HuH-7 (cell line): ENCODE measurements at regions not wholly inside any gene's neighbourhood (a gene's known extent, or its start where the extent isn't known, plus 50 kb on each side); places are given as distances from the start of the nearest gene placed in this dataset.

Experiments used
- DNase-seq: peaks from one replicate; pipeline ENCODE4 v3.0.0; 2011; ENCODE audit warnings: low spot score

DNA sequence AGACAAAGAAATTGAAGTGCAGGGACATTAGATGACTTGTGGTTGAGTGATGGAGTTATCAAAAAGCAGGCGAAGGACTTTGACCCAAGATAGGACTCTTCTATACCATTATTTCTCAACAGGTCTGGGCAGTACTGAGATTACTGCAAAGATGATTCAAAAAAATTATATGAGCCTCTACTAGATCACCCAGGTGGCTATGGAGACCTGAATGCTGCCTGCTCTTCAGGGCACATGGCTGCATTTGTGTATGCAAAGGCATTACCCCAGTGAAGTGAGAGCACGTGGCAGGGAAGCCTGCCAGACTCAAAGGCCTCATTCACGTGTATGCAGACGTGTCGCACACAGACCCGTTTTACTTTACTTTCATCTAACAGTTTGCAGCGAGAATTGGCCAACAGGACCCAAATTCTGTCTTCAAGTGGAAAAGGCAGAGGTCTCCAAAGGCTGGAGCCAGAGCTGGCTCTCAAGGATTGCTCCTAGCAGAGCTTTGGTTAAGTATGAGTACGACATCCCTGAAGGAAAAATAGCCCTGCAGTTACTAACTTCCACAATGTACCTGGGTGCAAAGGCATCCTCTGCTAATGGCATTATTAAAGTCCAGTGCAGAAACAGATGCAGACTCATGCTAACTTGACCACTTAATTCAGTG, 113.8 kb upstream of the ARMC2 start:
- DNase-seq, result no peak

DNA sequence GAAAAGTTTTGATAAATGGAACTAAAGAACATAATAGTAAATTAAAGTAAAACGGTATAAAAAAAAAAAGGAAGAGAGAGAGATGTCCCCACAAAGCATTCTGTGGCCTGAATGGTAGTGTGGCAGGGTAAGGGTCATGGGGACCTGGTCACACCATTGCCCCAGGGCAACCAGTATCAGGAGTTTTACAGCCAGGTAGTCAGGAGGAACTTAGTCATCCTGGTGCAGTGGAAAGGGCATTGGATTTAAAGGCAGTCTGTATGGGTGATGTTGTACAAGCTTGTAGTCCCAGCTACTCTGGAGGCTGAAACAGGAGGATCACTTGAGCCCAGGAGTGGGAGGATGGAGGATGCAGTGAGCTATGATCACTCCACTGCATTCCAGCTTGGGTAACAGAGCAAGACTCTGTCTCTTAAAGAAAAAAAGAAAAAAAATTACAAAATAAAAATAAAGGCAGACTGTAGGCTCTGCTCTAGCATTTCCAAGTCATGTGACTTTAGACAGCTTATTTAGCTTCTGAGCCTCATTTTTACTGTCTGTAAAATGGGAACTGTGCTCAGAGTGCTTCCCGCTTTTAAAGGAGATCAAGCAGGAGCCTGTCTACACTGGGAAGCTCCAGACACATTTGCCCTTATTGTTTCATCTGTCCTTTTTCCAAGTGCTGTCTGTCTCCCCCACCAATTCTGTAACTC, 112.8 kb upstream of the ARMC2 start:
- DNase-seq, result no peak

DNA sequence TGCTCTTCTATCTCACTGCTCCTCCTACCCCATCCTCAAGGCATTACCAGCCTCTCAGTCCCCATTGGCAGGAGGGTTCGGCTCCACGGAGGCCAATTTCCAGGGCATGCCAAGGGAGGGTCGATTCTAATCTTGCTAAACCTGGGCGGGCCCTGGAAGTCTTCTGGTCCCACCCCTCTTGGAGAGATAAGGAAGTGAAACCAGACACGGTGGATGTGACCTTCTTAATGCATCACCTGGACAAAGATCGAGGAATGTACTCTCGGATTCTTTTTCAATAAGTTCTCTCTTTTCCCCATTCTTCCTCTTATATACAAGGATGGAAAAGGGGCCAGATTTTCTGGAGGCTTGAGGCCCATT, 112.2 kb upstream of the ARMC2 start:
- DNase-seq, result no peak

DNA sequence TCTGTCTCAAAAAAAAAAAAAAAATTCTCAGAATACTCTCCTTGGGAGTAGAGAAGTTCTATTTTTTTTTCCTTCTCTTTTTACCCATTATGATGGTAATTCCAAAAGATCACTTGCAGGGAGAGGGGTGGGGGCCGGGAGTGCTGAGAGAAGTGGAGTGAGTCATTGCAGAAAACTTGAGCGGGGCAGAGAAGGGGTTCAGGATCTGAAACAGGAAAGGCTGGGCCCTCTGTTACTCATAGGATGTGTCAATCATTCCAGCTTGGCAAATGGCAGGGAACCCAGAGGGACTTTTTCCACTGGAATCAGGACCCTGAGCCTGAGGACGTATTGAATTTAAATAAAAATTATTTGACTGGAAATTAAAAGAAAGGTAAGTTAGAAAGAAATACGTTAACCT, 111.4 kb upstream of the ARMC2 start:
- DNase-seq, result no peak

DNA sequence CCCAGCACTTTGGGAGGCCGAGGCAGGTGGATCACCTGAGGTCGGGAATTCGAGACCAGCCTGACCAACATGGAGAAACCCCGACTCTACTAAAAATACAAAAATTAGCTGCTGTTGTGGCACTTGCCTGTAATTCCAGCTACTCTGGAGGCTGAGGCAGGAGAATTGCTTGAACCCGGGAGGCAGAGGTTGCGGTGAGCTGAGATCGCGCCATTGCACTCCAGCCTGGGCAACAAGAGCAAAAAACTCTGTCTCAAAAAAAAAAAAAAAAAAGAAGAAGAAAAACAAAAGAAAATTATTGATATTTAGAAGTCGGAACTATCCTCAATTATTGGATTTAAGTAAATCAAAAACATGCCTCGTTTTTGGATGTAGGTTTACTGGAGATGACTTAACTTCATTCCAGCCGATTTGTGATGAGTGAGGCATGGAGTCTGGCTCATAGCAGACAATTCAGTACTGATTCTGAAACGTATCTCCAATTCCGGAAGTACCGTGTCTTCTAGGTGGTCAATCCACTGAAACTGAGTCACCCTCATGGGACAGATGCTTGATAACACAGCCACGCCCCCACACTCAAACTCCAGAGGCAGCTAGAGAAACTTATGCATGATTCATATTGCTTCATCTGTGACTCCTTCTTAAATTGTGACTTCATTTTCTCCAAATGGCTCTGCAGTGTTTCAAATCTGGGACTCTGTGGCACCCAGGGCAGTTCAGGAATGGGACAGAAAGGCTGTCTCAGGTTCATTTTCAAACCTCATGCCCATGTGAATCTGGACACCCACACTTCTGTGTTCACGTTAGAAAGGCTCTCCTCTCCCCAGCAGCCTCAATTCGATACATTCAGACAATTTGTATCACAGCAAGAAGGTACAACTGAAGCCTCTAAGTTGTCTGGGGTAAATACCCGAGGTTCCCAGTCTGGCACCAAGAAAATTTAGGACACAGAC, 110.4 kb upstream of the ARMC2 start:
- no peak for DNase-seq

DNA sequence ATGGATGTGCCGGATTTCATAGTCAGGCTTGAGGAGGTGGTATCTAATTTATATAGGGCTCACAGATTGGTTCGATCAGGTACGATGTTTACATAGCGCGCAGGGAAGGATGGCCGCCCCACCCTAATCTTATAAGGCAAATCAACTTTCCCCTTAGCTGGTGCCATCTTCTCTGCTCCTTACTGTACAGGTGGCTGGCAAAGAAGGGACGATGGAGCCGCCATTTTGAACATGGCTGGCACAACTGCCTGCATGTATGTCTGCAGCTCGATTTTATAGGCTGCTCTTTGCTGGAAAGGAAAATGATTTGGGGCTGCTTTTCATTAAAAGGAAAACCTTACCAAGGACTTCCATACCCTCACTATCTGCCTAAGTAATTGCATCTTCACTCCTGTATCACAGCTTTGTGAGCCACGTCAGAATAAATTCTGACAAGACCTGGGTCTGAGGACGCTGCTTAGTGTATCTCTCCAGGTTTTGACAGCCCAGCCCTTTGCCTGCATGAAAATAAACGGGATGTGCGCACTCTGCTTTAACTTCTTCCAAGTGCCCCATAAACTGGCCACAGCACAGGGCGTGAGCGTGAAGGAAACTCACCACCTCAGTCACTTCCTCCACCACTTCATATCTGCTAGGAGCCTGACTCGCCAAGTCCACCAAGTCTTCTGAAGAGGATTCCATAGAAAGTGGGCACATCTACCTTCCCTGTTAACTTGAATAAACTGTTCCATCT, 109.4 kb upstream of the ARMC2 start:
- DNase-seq, result no peak

DNA sequence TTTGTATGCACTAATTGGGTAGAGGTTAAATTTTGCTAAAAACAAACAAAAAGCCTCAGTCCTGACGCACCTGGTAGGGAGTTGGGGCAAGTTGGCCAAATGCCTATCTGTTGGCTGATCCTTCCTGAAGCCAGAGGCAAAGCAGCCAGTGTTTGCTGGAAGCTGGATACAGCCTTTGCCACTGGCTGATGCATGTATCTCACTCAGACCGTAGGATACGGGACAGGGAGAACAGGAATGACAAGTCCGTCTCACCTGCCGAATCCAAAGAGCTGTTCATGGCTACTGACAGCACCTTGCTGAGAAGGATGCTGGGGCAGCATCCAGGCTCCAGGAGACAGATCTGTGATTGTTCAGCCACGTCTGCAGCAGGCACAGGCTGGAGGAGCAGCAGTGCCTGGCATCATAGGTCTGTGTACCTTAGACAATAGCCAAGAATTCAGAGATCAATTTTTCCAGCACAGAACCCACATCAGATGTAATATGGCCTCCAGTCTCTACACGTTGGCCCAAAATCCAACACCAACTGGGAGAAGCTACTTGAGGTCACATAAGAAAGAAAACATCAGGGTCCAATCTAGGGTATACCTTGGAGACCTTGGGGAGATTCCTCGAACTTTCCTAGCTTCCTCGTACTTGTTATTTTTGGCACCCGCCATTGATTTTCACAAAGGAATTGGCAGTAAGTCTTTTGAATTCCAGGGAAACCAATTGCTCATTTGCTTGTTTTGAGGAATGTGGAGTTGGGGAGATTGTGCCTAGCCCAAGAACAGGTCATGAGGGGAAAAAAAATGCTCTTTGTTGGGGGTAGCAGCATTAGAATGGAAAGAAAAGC, 108.5 kb upstream of the ARMC2 start:
- no peak for DNase-seq

DNA sequence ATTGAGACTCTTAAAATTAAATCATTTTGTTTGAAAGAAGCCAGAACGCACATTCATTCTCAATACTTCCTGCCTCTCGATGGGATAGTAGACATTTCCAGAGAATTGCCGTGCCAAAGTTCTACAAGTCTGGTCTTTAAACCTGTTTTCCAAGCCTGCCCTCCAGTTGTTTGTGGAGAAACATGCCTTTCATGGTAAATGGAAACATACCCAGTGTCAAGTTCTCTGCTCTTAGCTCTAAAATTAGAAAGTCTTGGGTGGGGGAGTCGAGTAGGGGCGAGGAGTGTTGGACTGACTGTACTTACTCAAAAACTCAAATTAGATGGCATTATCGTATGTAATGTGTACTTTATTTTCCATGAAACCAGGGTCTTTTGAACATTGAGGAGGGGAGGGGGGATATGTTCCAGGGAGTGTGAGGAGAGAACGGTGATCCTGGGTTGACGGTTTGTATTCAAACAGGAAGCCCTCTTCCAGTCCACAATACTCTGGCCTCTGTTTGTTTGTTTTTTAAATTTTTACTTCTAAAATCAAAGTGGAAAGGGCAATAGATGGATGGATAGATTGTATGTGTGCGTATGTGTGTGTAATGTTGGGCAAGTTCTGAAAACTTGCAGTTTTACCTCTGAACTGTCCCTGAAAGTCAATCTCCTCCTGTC, 106.8 kb upstream of the ARMC2 start:
- DNase-seq, result no peak

DNA sequence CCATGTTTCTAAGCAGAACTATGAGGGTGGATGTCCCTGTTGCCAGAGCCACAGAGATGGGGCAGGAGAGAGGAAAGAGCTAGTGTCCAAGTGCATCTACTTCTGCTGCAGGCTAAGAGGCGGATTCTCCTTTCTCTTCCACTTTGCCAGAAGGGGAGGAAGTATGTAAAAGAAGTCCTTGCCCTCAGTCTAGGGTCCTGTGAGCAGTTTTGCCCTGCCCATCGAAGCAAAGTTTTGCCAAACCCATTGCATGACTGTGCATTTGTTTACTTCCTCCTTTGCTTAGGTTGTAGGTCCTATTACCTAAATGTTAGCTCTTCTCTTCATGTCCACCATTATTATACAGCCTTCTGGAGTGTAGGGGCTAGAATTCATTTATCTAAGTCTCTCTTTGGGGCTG, 106.2 kb upstream of the ARMC2 start:
- DNase-seq, result no peak

DNA sequence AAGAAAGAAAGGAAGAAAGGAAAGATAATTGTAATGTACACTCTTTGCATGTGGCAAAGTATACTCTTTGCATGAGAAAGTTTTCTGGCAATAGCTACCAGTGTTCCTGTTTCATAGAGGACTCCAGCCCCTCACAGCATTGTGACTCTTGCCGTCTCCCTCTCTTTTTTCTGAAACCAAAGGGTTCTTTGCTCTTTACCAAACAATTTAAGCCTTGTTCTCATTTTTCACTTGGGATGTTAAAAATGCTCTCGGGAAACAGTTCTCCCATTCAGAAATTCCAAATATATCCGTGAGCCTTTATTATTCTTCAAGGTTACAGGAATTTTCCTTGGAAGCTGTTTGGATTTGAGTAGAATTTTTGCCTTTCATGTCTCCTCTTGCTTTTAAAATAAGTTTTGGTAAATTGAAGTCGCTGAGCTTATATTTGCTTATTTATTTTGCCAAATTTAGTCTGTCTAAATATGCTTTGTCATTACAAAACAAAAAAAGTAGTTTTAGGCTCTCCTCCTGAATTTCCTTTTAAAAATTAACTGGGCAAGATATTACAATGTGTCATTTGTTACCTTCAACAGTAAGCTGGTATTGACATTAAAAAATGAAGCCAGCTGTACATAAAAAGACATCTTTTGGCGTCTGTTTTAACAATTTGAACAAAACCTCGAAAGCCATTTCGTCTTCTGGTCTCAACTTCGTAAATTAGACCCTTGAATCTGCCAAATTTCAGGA, 103.8 kb upstream of the ARMC2 start:
- DNase-seq, result no peak

DNA sequence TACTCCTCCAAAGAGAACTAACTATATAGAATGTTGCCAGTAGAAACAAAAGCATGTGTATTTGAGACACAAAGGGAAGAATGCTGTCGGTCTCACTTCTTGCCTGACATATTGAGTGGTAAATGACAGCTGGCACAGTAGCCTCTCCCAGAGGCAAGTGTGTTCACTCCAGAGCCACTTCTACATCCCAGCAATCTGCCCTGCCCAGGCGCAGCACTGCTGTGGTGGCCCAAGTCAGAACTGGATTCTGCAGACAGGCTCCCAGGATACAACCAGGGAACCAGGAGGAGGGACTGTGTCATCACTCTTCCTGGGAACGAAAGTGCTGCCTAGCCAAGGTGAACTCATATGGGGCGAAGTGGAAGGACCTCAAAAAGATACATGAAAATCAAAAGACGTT, 103.2 kb upstream of the ARMC2 start:
- DNase-seq, result no peak

DNA sequence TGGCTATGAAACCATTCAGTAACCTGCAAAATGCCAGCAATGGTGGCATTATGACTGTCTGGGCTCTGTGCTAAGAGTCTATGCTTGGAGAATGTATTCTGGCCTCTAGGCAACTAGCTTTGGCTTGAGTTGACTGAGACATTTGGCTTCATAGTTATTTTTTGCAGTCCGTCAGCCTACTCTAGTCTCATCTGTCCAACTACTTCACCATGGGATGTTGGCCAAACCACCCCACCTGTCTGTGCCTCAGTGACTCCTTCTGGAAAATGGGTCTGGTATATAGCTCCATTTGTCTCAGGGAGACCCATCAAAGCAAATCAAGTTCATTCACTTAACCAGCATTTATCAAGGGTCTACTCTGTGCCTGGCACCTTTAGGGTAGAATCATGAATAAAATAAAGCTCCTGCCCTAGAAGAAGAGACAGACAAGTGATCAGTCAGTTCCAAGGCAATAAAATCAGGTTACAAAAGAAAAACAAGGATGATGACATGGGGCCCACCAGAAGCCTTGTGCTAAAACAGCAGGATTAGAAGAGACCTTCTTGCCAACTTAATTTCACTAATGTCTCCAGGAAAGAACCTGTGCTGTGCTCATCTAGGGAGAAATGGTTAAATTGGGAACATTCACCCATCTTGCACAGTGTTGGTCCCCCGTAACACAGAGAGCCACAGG, 102.4 kb upstream of the ARMC2 start:
- no peak for DNase-seq

DNA sequence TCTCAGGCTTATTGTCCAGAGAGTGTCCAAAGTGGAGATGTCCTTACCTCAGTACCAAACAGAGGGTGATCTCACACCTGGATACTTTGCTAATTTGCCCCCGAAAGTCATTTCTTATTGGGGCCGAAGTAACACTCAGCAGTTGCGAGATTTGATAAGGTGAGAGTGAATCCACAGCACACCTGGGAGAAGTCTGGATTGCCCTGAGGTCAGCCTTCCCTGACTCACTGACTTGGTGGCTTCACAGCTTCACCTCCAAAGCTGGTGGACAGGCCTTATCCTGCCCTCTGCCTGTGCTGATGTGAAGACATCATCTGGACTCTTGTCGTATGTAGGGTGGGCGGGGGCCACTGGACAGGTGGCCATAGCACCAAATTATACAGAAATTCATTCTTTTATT, 101.9 kb upstream of the ARMC2 start:
- DNase-seq, result no peak

DNA sequence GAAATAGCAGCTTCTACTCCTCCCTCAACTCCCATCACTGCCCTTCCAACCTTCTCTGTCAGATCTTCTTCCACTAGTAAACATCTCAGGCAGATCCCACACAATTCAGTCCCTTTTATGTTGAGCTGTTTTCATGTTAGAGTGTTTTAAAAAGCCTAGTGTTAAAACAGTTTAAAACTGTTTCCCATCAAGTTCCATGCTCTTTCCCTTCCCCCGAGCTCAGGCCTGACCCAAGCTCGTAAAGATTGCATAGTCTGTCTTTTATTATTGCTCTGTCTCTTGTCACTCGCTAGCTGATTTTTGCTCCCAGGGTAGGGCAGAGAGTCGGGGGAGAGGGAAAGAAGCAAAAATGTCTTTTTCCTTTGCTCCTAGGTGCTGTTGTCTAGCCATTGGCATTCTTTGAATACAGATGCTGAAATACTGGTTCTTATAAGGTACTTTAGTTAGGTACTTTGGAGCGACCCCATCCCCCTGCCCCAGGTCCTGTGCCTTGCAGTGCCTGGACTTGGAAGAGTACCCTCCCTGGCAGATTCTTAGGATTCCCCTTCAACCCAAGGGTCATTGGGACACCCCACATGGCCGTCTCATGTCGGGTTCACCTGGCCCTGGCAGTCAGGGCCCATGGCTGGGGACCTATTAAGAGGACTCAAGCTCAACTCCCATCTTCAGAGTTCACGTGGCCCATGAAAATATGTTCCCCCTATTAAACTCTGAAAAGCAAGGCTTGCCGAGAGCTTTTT, 101.2 kb upstream of the ARMC2 start:
- DNase-seq, result no peak

DNA sequence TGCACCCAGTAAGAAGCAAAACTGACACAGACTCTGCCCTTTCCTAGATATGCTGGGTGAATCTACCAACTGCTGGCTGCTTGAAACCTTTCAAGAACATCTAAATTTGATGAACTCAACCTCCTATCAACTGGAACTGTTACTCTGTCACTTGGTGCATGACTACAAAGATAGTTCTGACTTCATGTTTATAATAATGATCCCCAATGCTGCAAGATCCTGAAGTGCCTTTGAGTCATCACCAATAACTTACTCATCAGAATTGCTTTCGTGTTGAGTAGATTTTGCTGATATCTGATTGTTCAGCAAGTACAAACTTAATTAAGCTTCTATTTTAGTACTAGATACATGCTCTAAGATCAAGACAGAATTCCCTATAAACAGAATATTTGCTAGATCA, 100.2 kb upstream of the ARMC2 start:
- DNase-seq, result no peak

DNA sequence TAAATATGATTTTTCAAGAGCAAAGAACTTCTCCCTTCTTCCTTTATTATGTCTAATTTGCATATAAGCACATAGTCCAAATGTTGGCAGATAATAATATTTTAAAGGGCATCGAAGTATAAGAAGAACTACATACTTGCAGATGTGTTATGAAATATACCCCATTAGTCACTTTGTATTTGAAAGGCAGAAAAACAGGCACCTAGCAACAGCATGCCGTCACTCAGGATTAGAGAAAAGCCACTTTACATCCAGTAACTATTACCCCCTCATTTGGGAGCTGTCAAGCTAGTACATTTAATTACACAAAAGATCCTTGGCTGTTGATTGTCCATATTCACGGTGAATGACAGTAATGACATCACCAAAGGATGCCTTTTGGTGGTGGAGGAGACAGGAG, 99.3 kb upstream of the ARMC2 start:
- no peak for DNase-seq

DNA sequence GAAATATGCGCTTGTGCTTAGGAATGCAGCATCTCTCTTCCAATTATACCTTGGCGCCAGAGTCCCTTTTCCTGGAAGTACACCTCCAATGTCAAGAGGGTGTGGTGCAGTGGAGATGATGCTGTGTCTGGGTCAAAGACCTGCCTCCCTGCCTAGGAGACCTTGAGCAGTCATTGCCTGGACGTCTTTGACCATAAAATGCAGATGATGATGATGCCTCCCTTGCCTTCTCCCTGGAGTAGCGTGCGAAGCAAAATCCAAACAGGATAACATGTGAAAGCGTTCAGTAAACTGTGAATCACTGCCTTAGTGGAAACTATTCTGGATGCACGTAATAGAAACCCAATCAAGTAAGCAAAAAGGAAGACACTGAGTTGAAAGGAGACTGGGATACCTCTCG, 97.4 kb upstream of the ARMC2 start:
- DNase-seq, result no peak

DNA sequence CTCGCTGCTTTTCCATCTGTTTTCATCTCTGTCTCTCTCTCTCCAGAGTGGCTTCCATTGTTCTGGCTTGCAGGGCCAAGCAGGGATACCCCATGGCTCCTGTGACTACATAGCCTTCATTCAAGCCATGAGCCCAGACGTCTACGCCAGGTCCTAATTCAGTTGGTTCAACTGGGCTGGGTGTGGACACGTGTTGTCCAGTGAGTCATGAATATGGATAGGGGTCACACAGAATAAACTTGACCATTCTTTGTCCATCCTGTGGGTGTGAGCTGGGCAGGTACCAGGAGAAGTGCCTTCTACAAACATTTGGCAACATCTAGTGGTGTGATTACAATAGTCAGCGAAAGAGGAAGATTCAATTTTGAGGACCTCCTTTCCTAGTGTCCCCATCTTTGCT, 96.9 kb upstream of the ARMC2 start:
- DNase-seq, result no peak
